ENCODE measurements at regions not wholly inside any gene's neighbourhood (a gene's known extent, or its start where the extent isn't known, plus 50 kb on each side); places are given as distances from the start of the nearest gene placed in this dataset.

GRCh38 chr14:34331728-34332623, 130.1 kb downstream of the SPTSSA start (continued):
- TF ChIP-seq, protein P1, sequence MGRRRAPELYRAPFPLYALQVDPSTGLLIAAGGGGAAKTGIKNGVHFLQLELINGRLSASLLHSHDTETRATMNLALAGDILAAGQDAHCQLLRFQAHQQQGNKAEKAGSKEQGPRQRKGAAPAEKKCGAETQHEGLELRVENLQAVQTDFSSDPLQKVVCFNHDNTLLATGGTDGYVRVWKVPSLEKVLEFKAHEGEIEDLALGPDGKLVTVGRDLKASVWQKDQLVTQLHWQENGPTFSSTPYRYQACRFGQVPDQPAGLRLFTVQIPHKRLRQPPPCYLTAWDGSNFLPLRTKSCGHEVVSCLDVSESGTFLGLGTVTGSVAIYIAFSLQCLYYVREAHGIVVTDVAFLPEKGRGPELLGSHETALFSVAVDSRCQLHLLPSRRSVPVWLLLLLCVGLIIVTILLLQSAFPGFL (CRISPR knock-in tag; IDR thresholded peaks at IDR 0.05) = no peak
- no peak for TF ChIP-seq IRF1 (CRISPR knock-in tag; IDR thresholded peaks at IDR 0.05; ENCODE audit: low read depth)
- peak; percentile 97 to 98 for TF ChIP-seq HMGXB4 (CRISPR knock-in tag; IDR thresholded peaks at IDR 0.05; ENCODE audit: borderline replicate concordance in 1 of 2, low read depth in 1 of 2)
- TF ChIP-seq BHLHE40 (IDR thresholded peaks at IDR 0.05; ENCODE audit: low read length) = no peak
- TF ChIP-seq GATAD1 (CRISPR knock-in tag; IDR thresholded peaks at IDR 0.05) = no peak; the same call in none of the 2 replicates
- TF ChIP-seq ZBTB7B (CRISPR knock-in tag; IDR thresholded peaks at IDR 0.05) = no peak; the same call in 1 of the 2 replicates
- no peak for TF ChIP-seq TCF12 (IDR thresholded peaks at IDR 0.05)
- no peak for TF ChIP-seq TCF12 (CRISPR knock-in tag; IDR thresholded peaks at IDR 0.05)
- TF ChIP-seq CCDC6 (CRISPR knock-in tag; IDR thresholded peaks at IDR 0.05) = 0 out of 2 replicates have a peak, but pooled peaks have one; percentile 45
- peak; percentile 88 for TF ChIP-seq KMT2A (CRISPR knock-in tag; IDR thresholded peaks at IDR 0.05)
- no peak for TF ChIP-seq ZNF589 (CRISPR knock-in tag; conservative IDR thresholded peaks at IDR 0.05)
- no peak for TF ChIP-seq ZNF251 (CRISPR knock-in tag; IDR thresholded peaks at IDR 0.05)
- TF ChIP-seq ZFP1 (CRISPR knock-in tag; IDR thresholded peaks at IDR 0.05) = peak; percentile 5; the same call in 1 of the 2 replicates
- no peak for TF ChIP-seq ZSCAN31 (CRISPR knock-in tag; IDR thresholded peaks at IDR 0.05; ENCODE audit: low read depth)
- TF ChIP-seq NR2F1 (CRISPR knock-in tag; IDR thresholded peaks at IDR 0.05) = no peak
- no peak for TF ChIP-seq SIN3B (IDR thresholded peaks at IDR 0.05; ENCODE audit: low read length)
- no peak for TF ChIP-seq ZNF720 (CRISPR knock-in tag; IDR thresholded peaks at IDR 0.05)
- peak; percentile 83 for TF ChIP-seq ZNF543 (CRISPR knock-in tag; IDR thresholded peaks at IDR 0.05)
- TF ChIP-seq NFKBIZ (CRISPR knock-in tag; IDR thresholded peaks at IDR 0.05) = peak; percentile 48; the same call in 1 of the 2 replicates
- no peak for TF ChIP-seq ZNF382 (CRISPR knock-in tag; IDR thresholded peaks at IDR 0.05; ENCODE audit: borderline replicate concordance)
- TF ChIP-seq SIX1 (CRISPR knock-in tag; IDR thresholded peaks at IDR 0.05; ENCODE audit: borderline replicate concordance) = no peak; the same call in none of the 2 replicates
- TF ChIP-seq, protein P2, sequence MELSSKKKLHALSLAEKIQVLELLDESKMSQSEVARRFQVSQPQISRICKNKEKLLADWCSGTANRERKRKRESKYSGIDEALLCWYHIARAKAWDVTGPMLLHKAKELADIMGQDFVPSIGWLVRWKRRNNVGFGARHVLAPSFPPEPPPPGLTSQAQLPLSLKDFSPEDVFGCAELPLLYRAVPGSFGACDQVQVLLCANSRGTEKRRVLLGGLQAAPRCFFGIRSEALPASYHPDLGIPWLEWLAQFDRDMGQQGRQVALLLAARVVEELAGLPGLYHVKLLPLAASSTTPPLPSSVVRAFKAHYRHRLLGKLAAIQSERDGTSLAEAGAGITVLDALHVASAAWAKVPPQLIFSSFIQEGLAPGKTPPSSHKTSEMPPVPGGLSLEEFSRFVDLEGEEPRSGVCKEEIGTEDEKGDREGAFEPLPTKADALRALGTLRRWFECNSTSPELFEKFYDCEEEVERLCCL (CRISPR knock-in tag; IDR thresholded peaks at IDR 0.05; ENCODE audit: borderline replicate concordance) = 0 out of 2 replicates have a peak, but pooled peaks have one; percentile 89

Measured in HepG2 (cell line).